GM23338 (cell line): ENCODE measurements at regions not wholly inside any gene's neighbourhood (a gene's known extent, or its start where the extent isn't known, plus 50 kb on each side); places are given as distances from the start of the nearest gene placed in this dataset.

Source experiments
- ATAC-seq: fragments of 200-7000 bp; cut with Tn5 transposase; 3 replicates; pipeline ENCODE4 v1.9.1; 2020
- DNase-seq: peaks from one replicate; pipeline ENCODE4 v3.0.0-alpha.2; 2015; ENCODE audit warnings: low spot score
- H2AFZ ChIP-seq: fragments of 200-600 bp; sonication (generic); 2 replicates; pipeline ENCODE4 v1.8.0; 2016; ENCODE audit warnings: antibody characterized with exemption, mild to moderate bottlenecking, moderate library complexity
- H3F3A ChIP-seq: fragments of 200-600 bp; sonication (generic); replicated peaks from 2 replicates; pipeline ENCODE4 v1.8.0; 2017; ENCODE audit warnings: antibody characterized with exemption, mixed run types, low read depth
- H3K27ac ChIP-seq: fragments of 200-600 bp; sonication (generic); 2 replicates; pipeline ENCODE4 v1.6.1; 2016; ENCODE audit warnings: low read depth
- H3K27me3 ChIP-seq: fragments of 200-600 bp; sonication (generic); 2 replicates; pipeline ENCODE4 v1.8.0; 2016; ENCODE audit warnings: mild to moderate bottlenecking, mixed run types, moderate library complexity; ENCODE audit not compliant: insufficient read depth
- H3K36me3 ChIP-seq: fragments of 200-600 bp; sonication (generic); 2 replicates; pipeline ENCODE4 v1.8.0; 2016; ENCODE audit warnings: mild to moderate bottlenecking; ENCODE audit not compliant: insufficient read depth
- H3K4me1 ChIP-seq: fragments of 200-600 bp; sonication (generic); 2 replicates; pipeline ENCODE4 v1.8.0; 2016; ENCODE audit warnings: mild to moderate bottlenecking, moderate library complexity; ENCODE audit not compliant: insufficient read depth
- H3K4me2 ChIP-seq: fragments of 200-600 bp; sonication (generic); 2 replicates; pipeline ENCODE4 v1.7.1; 2017; ENCODE audit warnings: mixed run types
- H3K4me3 ChIP-seq: fragments of 200-600 bp; sonication (generic); 2 replicates; pipeline ENCODE4 v1.6.1; 2016; ENCODE audit warnings: mixed run types
- H3K79me2 ChIP-seq: fragments of 200-600 bp; sonication (generic); replicated peaks from 2 replicates; pipeline ENCODE4 v1.8.0; 2017; ENCODE audit warnings: mild to moderate bottlenecking; ENCODE audit not compliant: insufficient read depth
- H3K9me2 ChIP-seq: fragments of 200-600 bp; sonication (generic); 2 replicates; pipeline ENCODE4 v1.8.0; 2017; ENCODE audit not compliant: insufficient read depth
- H4K20me1 ChIP-seq: fragments of 200-600 bp; sonication (generic); replicated peaks from 2 replicates; pipeline ENCODE4 v1.8.0; 2017; ENCODE audit warnings: mild to moderate bottlenecking; ENCODE audit not compliant: insufficient read depth
- H3K27ac Mint-ChIP-seq: 2 replicates; pipeline ENCODE4 v1.8.0; 2020; ENCODE audit warnings: inconsistent platforms, mild to moderate bottlenecking, moderate library complexity, mixed read lengths
- H3K27me3 Mint-ChIP-seq: 3 replicates; pipeline ENCODE4 v1.8.0; 2022; ENCODE audit warnings: low read depth, mild to moderate bottlenecking, moderate library complexity, mixed read lengths, inconsistent platforms; ENCODE audit not compliant: insufficient read depth, poor library complexity
- H3K36me3 Mint-ChIP-seq: 3 replicates; pipeline ENCODE4 v1.8.0; 2021; ENCODE audit warnings: low read depth, mild to moderate bottlenecking, inconsistent platforms, moderate library complexity, mixed read lengths
- H3K4me1 Mint-ChIP-seq: 3 replicates; pipeline ENCODE4 v1.8.0; 2020; ENCODE audit warnings: mild to moderate bottlenecking, inconsistent platforms, mixed read lengths
- H3K4me3 Mint-ChIP-seq: 3 replicates; pipeline ENCODE4 v1.8.0; 2021; ENCODE audit warnings: moderate library complexity, mild to moderate bottlenecking, inconsistent platforms, mixed read lengths
- H3K9me3 Mint-ChIP-seq: 3 replicates; pipeline ENCODE4 v1.8.0; 2020; ENCODE audit warnings: moderate library complexity, mild to moderate bottlenecking, inconsistent platforms, mixed read lengths
- CREB1 ChIP-seq: fragments of 250-450 bp; sonication (Bioruptor Pico); IDR thresholded peaks from 2 replicates; pipeline ENCODE4 v1.5.0; 2020; ENCODE audit warnings: low read depth, mild to moderate bottlenecking, moderate library complexity
- EZH2 ChIP-seq: fragments of 200-600 bp; sonication (generic); IDR thresholded peaks from one replicate; pipeline ENCODE4 v1.8.0; 2017; ENCODE audit warnings: antibody characterized with exemption, mild to moderate bottlenecking, low read depth; ENCODE audit not compliant: unreplicated experiment
- EZH2phosphoT487 ChIP-seq: fragments of 200-600 bp; sonication (generic); IDR thresholded peaks from one replicate; pipeline ENCODE4 v1.8.1; 2018; ENCODE audit warnings: antibody characterized with exemption; ENCODE audit not compliant: unreplicated experiment
- JUNB ChIP-seq: IDR thresholded peaks from one replicate; pipeline ENCODE4 v1.6.1; 2016; ENCODE audit warnings: antibody characterized with exemption; ENCODE audit not compliant: unreplicated experiment
- NANOG ChIP-seq: IDR thresholded peaks from 2 replicates; pipeline ENCODE4 v1.6.1; 2016; ENCODE audit warnings: antibody characterized with exemption, borderline replicate concordance
- REST ChIP-seq: IDR thresholded peaks from one replicate; pipeline ENCODE4 v1.6.1; 2018; ENCODE audit warnings: antibody characterized with exemption; ENCODE audit not compliant: unreplicated experiment
- ZNF331 ChIP-seq: fragments of 250-450 bp; sonication (Bioruptor Pico); IDR thresholded peaks from 2 replicates; pipeline ENCODE4 v1.5.0; 2020; ENCODE audit warnings: low read depth, mild to moderate bottlenecking, moderate library complexity
- TF ChIP-seq, protein P1 (sequence below): IDR thresholded peaks from 2 replicates; pipeline ENCODE4 v1.6.1; 2016; ENCODE audit warnings: antibody characterized with exemption
- TF ChIP-seq, protein P2 (sequence below): fragments of 250-450 bp; sonication (Bioruptor Pico); IDR thresholded peaks from 2 replicates; pipeline ENCODE4 v1.5.0; 2020; ENCODE audit warnings: mild to moderate bottlenecking, moderate library complexity

DNA sequence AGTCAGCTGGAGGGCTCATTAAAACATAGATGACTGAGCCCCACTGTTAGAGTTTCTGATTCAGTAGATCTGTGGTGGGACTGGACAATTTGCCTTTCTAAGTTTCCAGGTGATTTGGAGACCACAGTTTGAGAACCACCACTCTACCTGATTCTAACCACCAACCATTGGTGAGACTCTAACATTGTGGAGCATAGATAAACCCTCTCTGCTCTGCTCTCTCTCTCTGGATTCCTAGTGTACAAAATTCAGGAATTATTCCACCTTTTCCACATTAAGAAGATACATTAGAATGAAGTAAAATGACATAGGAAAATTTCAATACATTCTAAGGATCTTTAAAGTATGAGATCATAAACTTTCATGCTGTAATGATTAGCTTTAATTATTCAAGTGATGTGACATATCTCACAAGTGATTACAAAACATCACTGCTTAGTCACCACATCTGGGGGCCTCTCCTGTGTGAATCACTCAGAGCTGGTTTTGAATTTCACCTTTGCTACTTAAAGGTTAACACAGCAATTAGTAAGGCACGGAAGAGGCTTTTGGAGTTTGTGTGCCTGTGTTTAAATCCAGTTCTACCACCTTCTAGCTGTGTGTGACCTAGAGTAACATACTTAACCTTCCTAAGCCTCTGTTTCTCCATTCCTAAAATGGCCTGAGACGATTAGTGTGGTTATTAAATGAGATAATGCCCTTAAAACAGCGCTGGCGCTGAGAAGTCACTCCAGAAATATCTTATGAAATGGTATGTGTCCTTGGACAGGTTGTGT lies 78.5 kb upstream of the NBEA start:
- H3K4me1 ChIP-seq, result peaks cover 14% of the 10 kb centered on the region; the same call in 1 of the 2 replicates
- Mint-ChIP-seq H3K4me1 (peaks cover 27% of the 10 kb centered on the region), H3K4me3 (no peak overlapping the region), H3K27me3 (peaks cover 5% of the 10 kb centered on the region), H3K9me3 (no peaks in the 10 kb centered on the region), H3K36me3 (no peaks in the 10 kb centered on the region), H3K27ac (no peak overlapping the region)
- H3F3A ChIP-seq, result no peaks in the 10 kb centered on the region
- H3K27me3 ChIP-seq, result no peaks in the 10 kb centered on the region
- no peaks in the 10 kb centered on the region for H3K36me3 ChIP-seq
- TF ChIP-seq REST (no peak), JUNB (no peak), ZNF331 (no peak), CREB1 (CRISPR knock-in tag) (no peak), EZH2 (no peak), NANOG (no peak), EZH2phosphoT487 (no peak)
- TF ChIP-seq, protein P1, sequence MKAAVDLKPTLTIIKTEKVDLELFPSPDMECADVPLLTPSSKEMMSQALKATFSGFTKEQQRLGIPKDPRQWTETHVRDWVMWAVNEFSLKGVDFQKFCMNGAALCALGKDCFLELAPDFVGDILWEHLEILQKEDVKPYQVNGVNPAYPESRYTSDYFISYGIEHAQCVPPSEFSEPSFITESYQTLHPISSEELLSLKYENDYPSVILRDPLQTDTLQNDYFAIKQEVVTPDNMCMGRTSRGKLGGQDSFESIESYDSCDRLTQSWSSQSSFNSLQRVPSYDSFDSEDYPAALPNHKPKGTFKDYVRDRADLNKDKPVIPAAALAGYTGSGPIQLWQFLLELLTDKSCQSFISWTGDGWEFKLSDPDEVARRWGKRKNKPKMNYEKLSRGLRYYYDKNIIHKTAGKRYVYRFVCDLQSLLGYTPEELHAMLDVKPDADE, result no peak
- TF ChIP-seq, protein P2, sequence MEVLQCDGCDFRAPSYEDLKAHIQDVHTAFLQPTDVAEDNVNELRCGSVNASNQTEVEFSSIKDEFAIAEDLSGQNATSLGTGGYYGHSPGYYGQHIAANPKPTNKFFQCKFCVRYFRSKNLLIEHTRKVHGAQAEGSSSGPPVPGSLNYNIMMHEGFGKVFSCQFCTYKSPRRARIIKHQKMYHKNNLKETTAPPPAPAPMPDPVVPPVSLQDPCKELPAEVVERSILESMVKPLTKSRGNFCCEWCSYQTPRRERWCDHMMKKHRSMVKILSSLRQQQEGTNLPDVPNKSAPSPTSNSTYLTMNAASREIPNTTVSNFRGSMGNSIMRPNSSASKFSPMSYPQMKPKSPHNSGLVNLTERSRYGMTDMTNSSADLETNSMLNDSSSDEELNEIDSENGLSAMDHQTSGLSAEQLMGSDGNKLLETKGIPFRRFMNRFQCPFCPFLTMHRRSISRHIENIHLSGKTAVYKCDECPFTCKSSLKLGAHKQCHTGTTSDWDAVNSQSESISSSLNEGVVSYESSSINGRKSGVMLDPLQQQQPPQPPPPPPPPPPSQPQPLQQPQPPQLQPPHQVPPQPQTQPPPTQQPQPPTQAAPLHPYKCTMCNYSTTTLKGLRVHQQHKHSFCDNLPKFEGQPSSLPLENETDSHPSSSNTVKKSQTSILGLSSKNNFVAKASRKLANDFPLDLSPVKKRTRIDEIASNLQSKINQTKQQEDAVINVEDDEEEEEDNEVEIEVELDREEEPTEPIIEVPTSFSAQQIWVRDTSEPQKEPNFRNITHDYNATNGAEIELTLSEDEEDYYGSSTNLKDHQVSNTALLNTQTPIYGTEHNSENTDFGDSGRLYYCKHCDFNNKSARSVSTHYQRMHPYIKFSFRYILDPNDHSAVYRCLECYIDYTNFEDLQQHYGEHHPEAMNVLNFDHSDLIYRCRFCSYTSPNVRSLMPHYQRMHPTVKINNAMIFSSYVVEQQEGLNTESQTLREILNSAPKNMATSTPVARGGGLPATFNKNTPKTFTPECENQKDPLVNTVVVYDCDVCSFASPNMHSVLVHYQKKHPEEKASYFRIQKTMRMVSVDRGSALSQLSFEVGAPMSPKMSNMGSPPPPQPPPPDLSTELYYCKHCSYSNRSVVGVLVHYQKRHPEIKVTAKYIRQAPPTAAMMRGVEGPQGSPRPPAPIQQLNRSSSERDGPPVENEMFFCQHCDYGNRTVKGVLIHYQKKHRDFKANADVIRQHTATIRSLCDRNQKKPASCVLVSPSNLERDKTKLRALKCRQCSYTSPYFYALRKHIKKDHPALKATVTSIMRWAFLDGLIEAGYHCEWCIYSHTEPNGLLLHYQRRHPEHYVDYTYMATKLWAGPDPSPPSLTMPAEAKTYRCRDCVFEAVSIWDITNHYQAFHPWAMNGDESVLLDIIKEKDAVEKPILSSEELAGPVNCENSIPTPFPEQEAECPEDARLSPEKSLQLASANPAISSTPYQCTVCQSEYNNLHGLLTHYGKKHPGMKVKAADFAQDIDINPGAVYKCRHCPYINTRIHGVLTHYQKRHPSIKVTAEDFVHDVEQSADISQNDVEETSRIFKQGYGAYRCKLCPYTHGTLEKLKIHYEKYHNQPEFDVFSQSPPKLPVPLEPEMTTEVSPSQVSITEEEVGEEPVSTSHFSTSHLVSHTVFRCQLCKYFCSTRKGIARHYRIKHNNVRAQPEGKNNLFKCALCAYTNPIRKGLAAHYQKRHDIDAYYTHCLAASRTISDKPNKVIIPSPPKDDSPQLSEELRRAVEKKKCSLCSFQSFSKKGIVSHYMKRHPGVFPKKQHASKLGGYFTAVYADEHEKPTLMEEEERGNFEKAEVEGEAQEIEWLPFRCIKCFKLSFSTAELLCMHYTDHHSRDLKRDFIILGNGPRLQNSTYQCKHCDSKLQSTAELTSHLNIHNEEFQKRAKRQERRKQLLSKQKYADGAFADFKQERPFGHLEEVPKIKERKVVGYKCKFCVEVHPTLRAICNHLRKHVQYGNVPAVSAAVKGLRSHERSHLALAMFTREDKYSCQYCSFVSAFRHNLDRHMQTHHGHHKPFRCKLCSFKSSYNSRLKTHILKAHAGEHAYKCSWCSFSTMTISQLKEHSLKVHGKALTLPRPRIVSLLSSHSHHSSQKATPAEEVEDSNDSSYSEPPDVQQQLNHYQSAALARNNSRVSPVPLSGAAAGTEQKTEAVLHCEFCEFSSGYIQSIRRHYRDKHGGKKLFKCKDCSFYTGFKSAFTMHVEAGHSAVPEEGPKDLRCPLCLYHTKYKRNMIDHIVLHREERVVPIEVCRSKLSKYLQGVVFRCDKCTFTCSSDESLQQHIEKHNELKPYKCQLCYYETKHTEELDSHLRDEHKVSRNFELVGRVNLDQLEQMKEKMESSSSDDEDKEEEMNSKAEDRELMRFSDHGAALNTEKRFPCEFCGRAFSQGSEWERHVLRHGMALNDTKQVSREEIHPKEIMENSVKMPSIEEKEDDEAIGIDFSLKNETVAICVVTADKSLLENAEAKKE (CRISPR knock-in tag), result no peak
- H3K79me2 ChIP-seq, result no peaks in the 10 kb centered on the region
- H3K27ac ChIP-seq, result no peak overlapping the region
- no peak overlapping the region for H2AFZ ChIP-seq
- no peak overlapping the region for H3K4me3 ChIP-seq
- H3K4me2 ChIP-seq, result no peak overlapping the region
- no peaks in the 10 kb centered on the region for H3K9me2 ChIP-seq
- no peak for DNase-seq
- H4K20me1 ChIP-seq, result no peaks in the 10 kb centered on the region
- no peak for ATAC-seq
